ENCODE measurements at regions not wholly inside any gene's neighbourhood (a gene's known extent, or its start where the extent isn't known, plus 50 kb on each side); places are given as distances from the start of the nearest gene placed in this dataset.

GRCh38 chrX:108993909-108994308, 257.5 kb upstream of the IRS4 start:
- TF ChIP-seq CTCF (IDR thresholded peaks at IDR 0.05) (no peak), POLR2A (IDR thresholded peaks at IDR 0.05) (no peak)
